HepG2 (cell line): ENCODE measurements at regions not wholly inside any gene's neighbourhood (a gene's known extent, or its start where the extent isn't known, plus 50 kb on each side); places are given as distances from the start of the nearest gene placed in this dataset.

Source experiments
- ATAC-seq: fragments of 200-7000 bp; cut with Tn5 transposase; 3 replicates; pipeline ENCODE4 v1.9.1; 2020; ENCODE audit warnings: mild to moderate bottlenecking, moderate library complexity
- BruUV-seq: library from RNA; stranded (reverse); fragments of 400-500 nt; replicated peaks from 2 replicates; lab custom pipeline; 2021; lab: Mats Ljungman, UMichigan
- CTCF ChIA-PET: fragments of 300-600 bp; formaldehyde crosslinking; extraction: SDS; loops from one replicate; lab custom pipeline; 2021; ENCODE audit warnings: low total read pairs, inconsistent platforms, low intra/inter-chr PET ratio; lab: Yijun Ruan, JAX
- POLR2A ChIA-PET: fragments of 350-600 bp; sonication (Branson Sonifier 250); formaldehyde crosslinking; loops from one replicate; lab custom pipeline; 2020; ENCODE audit warnings: antibody characterized with exemption, inconsistent platforms; lab: Yijun Ruan, JAX
- DNase-seq: peaks from one replicate; pipeline ENCODE4 v3.0.0-alpha.2; 2015; ENCODE audit warnings: low spot score
- FAIRE-seq: peaks from 3 replicates; lab custom pipeline; 2011; peaks lifted over from hg19 to GRCh38; lab: Jason Lieb, UNC
- H2AFZ ChIP-seq: one replicate; pipeline ENCODE4 v1.6.1; 2011; ENCODE audit warnings: low read length, inconsistent platforms
- H3K27ac ChIP-seq: fragments of 300-600 bp; 3 replicates; pipeline ENCODE4 v1.8.0; 2011; ENCODE audit warnings: mixed run types, mild to moderate bottlenecking, mixed read lengths, low read length, inconsistent platforms; ENCODE audit not compliant: insufficient read depth; ENCODE audit errors: extremely low read length
- H3K27me3 ChIP-seq, 2 experiments: fragments of 200-600 bp in 1 of 2; 2 replicates in 1 of 2; 3 replicates in 1 of 2; pipeline versions ENCODE4 v1.6.0 to v1.8.0; 2011; ENCODE audit warnings: low read length in 2 of 2, mild to moderate bottlenecking in 2 of 2, moderate library complexity in 2 of 2, inconsistent platforms in 1 of 2; ENCODE audit not compliant: insufficient read depth in 2 of 2, control insufficient read depth in 1 of 2
- H3K36me3 ChIP-seq, 2 experiments: fragments of 200-600 bp in 1 of 2; replicated peaks in 1 of 2; 2 replicates in 1 of 2; 3 replicates in 1 of 2; pipeline versions ENCODE4 v1.5.1 to v1.8.0; 2011; ENCODE audit warnings: low read length in 2 of 2, inconsistent platforms in 1 of 2; ENCODE audit not compliant: insufficient read depth in 2 of 2, control insufficient read depth in 1 of 2
- H3K4me1 ChIP-seq: 2 replicates; pipeline ENCODE4 v1.5.1; 2012; ENCODE audit warnings: low read length, inconsistent platforms; ENCODE audit not compliant: insufficient read depth
- H3K4me2 ChIP-seq: 2 replicates; pipeline ENCODE4 v1.6.0; 2011; ENCODE audit warnings: low read depth, low read length, inconsistent platforms
- H3K4me3 ChIP-seq, 3 experiments: fragments of 200-600 bp in 1 of 3; sonication (generic), shearing (Covaris generic) in 1 of 3; replicated peaks in 1 of 3; 2 replicates each; pipeline ENCODE4 v1.5.1; 2011 to 2016; ENCODE audit warnings: low read length in 3 of 3, inconsistent platforms in 2 of 3, low read depth in 2 of 3, mild to moderate bottlenecking in 2 of 3, control low read depth in 1 of 3, mixed read lengths in 1 of 3; ENCODE audit not compliant: insufficient read depth in 1 of 3
- H3K79me2 ChIP-seq: one replicate; pipeline ENCODE4 v1.6.1; 2011; ENCODE audit warnings: low read length, inconsistent platforms; ENCODE audit not compliant: insufficient read depth
- H3K9ac ChIP-seq: 2 replicates; pipeline ENCODE4 v1.6.0; 2011; ENCODE audit warnings: mild to moderate bottlenecking, low read depth, low read length, inconsistent platforms; ENCODE audit not compliant: insufficient read depth
- H3K9me3 ChIP-seq: 2 replicates; pipeline ENCODE4 v1.5.1; 2012; ENCODE audit warnings: mild to moderate bottlenecking, low read length
- H4K20me1 ChIP-seq: 2 replicates; pipeline ENCODE4 v1.6.0; 2011; ENCODE audit warnings: inconsistent platforms, mild to moderate bottlenecking, low read length, moderate library complexity; ENCODE audit not compliant: insufficient read depth
- KAT8 ChIP-seq: IDR thresholded peaks from 2 replicates; pipeline ENCODE4 v1.6.1; 2016; ENCODE audit warnings: missing genetic modification reagents, missing compliant biosample characterization
- NR2F2 ChIP-seq: IDR thresholded peaks from 2 replicates; pipeline ENCODE4 v1.6.1; 2012; ENCODE audit warnings: low read depth, inconsistent platforms, borderline replicate concordance
- ZNF335 ChIP-seq: sonication (generic); formaldehyde crosslinking; IDR thresholded peaks from 2 replicates; pipeline ENCODE4 v1.4.0; 2020; ENCODE audit warnings: missing genetic modification reagents
- WGBS: methylation state at CpG from one replicate; pipeline ENCODE4 v1.1.6; 2017; ENCODE audit warnings: low lambda C conversion rate; 5-methylcytosine and 5-hydroxymethylcytosine counted together
- in situ Hi-C: cut with HindIII; loops from 2 replicates; pipeline ENCODE4 v1.10.0; 2017; ENCODE audit warnings: low pct_unique_long_range_greater_than_20kb; ENCODE audit not compliant: extremely low pct_ligation_motif_present
- intact Hi-C: fragments of 100-400 bp; cut with micrococcal nuclease; formaldehyde crosslinking; loops from one replicate; pipeline ENCODE4 v1.10.0; 2022; ENCODE audit not compliant: unreplicated experiment
- TF ChIP-seq, protein P1 (sequence below): sonication (generic); formaldehyde crosslinking; IDR thresholded peaks from 2 replicates; pipeline ENCODE4 v1.4.0; 2020; ENCODE audit warnings: mild to moderate bottlenecking, missing genetic modification reagents
- TF ChIP-seq, protein P2 (sequence below): sonication (generic); formaldehyde crosslinking; IDR thresholded peaks from 2 replicates; pipeline ENCODE4 v1.4.0; 2020; ENCODE audit warnings: missing genetic modification reagents
- TF ChIP-seq, protein P3 (sequence below): sonication (generic); formaldehyde crosslinking; IDR thresholded peaks from 2 replicates; pipeline ENCODE4 v1.9.0; 2022; ENCODE audit warnings: missing genetic modification reagents, mild to moderate bottlenecking, borderline replicate concordance
- TF ChIP-seq, protein P4 (sequence below): sonication (generic); formaldehyde crosslinking; IDR thresholded peaks from 2 replicates; pipeline ENCODE4 v1.4.0; 2020; ENCODE audit warnings: missing genetic modification reagents

DNA sequence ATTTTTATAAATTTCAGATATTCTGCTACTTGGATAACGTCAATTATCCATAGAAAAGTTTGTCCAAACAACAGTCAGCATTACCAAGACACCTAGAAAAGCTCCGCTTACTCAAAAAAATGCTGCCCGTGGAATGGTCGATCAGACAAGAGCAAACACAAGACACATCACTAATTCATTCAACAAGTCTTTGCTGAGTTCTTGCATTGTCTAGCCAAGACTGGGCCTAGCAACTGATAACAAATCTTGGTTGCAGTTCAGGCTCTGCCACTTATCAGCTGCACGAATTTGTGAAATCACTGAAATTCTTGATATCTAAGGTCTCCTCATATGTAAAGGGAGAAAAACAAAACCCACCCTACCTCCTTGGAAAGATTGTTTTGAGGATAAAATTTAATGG, 168.3 kb downstream of the AKR1D1 start:
- CTCF ChIA-PET = no interaction called here
- no peak overlapping the region for H3K4me3 ChIP-seq
- H3K79me2 ChIP-seq = no peaks in the 10 kb centered on the region
- intact Hi-C loops (no loop called here), in situ Hi-C loops (no loop called here)
- TSS peak; percentile 63 for BruUV-seq
- POLR2A ChIA-PET = interaction anchor here (1.0 to 2.2 kb wide), 9 partner anchors 10 to 215 kb away, joined by 3 to 18 read pairs (median 5); partner anchors contain the start of gene TRIM24
- no peak for ATAC-seq
- TF ChIP-seq, protein P1, sequence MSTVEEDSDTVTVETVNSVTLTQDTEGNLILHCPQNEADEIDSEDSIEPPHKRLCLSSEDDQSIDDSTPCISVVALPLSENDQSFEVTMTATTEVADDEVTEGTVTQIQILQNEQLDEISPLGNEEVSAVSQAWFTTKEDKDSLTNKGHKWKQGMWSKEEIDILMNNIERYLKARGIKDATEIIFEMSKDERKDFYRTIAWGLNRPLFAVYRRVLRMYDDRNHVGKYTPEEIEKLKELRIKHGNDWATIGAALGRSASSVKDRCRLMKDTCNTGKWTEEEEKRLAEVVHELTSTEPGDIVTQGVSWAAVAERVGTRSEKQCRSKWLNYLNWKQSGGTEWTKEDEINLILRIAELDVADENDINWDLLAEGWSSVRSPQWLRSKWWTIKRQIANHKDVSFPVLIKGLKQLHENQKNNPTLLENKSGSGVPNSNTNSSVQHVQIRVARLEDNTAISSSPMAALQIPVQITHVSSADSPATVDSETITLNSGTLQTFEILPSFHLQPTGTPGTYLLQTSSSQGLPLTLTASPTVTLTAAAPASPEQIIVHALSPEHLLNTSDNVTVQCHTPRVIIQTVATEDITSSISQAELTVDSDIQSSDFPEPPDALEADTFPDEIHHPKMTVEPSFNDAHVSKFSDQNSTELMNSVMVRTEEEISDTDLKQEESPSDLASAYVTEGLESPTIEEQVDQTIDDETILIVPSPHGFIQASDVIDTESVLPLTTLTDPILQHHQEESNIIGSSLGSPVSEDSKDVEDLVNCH (CRISPR knock-in tag) = no peak
- peak overlapping the region; percentile 54; the same call in 1 of the 2 replicates for H3K4me2 ChIP-seq
- H3K4me1 ChIP-seq = peaks cover 54% of the 10 kb centered on the region
- WGBS = 86% methylated on average over 5 of the region's 5 CpGs
- H3K9me3 ChIP-seq = peaks cover 18% of the 10 kb centered on the region
- no peak for FAIRE-seq
- DNase-seq = no peak
- no peak overlapping the region for H2AFZ ChIP-seq
- no peaks in the 10 kb centered on the region for H3K36me3 ChIP-seq
- peak overlapping the region; percentile 58 for H3K9ac ChIP-seq
- no peaks in the 10 kb centered on the region for H4K20me1 ChIP-seq
- no peaks in the 10 kb centered on the region for H3K27me3 ChIP-seq
- peak overlapping the region; percentile 80 for H3K27ac ChIP-seq

DNA sequence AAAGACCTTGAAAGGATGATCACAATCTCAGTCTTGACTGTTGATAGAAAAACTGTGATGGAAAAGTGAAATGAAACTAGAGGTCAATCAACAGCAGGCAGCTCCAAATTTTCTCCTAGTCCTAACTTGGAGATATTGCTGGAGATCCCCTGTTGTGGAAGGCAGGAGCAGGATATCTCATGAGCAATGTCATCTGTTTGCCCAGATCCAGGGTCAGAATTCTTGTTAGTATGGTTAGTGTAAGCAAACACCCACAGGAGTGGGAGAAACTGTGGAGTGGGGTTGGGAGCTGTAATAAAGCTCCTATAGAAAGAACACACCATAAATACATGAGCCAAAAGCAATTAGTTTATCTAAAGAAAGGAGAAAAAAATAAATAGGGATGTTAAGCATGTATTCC, 169.0 kb downstream of the AKR1D1 start:
- Histone ChIP-seq H3K79me2 (no peaks in the 10 kb centered on the region), H3K36me3 (no peaks in the 10 kb centered on the region), H3K9ac (peak overlapping the region; percentile 58), H3K27me3 (no peaks in the 10 kb centered on the region), H3K4me3 (no peak overlapping the region; a peak in 1 of 6 replicates), H4K20me1 (no peaks in the 10 kb centered on the region), H3K4me1 (peaks cover 54% of the 10 kb centered on the region), H2AFZ (peak overlapping the region; percentile 57), H3K4me2 (peak overlapping the region; percentile 54), H3K27ac (peak overlapping the region; percentile 80), H3K9me3 (peaks cover 18% of the 10 kb centered on the region)
- CTCF ChIA-PET = no interaction called here
- ATAC-seq (peak; percentile 86), DNase-seq (peak; percentile 84), FAIRE-seq (peak; percentile 50)
- POLR2A ChIA-PET = interaction anchor here (0.6 to 2.2 kb wide), 13 partner anchors 11 to 215 kb away, joined by 3 to 18 read pairs (median 4); partner anchors contain the start of gene TRIM24
- intact Hi-C loops (no loop called here), in situ Hi-C loops (no loop called here)
- BruUV-seq = no TSS peak
- TF ChIP-seq, protein P2, sequence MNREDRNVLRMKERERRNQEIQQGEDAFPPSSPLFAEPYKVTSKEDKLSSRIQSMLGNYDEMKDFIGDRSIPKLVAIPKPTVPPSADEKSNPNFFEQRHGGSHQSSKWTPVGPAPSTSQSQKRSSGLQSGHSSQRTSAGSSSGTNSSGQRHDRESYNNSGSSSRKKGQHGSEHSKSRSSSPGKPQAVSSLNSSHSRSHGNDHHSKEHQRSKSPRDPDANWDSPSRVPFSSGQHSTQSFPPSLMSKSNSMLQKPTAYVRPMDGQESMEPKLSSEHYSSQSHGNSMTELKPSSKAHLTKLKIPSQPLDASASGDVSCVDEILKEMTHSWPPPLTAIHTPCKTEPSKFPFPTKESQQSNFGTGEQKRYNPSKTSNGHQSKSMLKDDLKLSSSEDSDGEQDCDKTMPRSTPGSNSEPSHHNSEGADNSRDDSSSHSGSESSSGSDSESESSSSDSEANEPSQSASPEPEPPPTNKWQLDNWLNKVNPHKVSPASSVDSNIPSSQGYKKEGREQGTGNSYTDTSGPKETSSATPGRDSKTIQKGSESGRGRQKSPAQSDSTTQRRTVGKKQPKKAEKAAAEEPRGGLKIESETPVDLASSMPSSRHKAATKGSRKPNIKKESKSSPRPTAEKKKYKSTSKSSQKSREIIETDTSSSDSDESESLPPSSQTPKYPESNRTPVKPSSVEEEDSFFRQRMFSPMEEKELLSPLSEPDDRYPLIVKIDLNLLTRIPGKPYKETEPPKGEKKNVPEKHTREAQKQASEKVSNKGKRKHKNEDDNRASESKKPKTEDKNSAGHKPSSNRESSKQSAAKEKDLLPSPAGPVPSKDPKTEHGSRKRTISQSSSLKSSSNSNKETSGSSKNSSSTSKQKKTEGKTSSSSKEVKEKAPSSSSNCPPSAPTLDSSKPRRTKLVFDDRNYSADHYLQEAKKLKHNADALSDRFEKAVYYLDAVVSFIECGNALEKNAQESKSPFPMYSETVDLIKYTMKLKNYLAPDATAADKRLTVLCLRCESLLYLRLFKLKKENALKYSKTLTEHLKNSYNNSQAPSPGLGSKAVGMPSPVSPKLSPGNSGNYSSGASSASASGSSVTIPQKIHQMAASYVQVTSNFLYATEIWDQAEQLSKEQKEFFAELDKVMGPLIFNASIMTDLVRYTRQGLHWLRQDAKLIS (CRISPR knock-in tag) = 0 out of 2 replicates have a peak, but pooled peaks have one; percentile 16
- TF ChIP-seq KAT8 (CRISPR knock-in tag) = peak; percentile 15; the same call in 1 of the 2 replicates
- 0 out of 2 replicates have a peak, but pooled peaks have one; percentile 5 for TF ChIP-seq ZNF335
- TF ChIP-seq NR2F2 = 0 out of 2 replicates have a peak, but pooled peaks have one; percentile 9
- TF ChIP-seq, protein P3, sequence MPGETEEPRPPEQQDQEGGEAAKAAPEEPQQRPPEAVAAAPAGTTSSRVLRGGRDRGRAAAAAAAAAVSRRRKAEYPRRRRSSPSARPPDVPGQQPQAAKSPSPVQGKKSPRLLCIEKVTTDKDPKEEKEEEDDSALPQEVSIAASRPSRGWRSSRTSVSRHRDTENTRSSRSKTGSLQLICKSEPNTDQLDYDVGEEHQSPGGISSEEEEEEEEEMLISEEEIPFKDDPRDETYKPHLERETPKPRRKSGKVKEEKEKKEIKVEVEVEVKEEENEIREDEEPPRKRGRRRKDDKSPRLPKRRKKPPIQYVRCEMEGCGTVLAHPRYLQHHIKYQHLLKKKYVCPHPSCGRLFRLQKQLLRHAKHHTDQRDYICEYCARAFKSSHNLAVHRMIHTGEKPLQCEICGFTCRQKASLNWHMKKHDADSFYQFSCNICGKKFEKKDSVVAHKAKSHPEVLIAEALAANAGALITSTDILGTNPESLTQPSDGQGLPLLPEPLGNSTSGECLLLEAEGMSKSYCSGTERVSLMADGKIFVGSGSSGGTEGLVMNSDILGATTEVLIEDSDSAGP (CRISPR knock-in tag) = no peak
- TF ChIP-seq, protein P4, sequence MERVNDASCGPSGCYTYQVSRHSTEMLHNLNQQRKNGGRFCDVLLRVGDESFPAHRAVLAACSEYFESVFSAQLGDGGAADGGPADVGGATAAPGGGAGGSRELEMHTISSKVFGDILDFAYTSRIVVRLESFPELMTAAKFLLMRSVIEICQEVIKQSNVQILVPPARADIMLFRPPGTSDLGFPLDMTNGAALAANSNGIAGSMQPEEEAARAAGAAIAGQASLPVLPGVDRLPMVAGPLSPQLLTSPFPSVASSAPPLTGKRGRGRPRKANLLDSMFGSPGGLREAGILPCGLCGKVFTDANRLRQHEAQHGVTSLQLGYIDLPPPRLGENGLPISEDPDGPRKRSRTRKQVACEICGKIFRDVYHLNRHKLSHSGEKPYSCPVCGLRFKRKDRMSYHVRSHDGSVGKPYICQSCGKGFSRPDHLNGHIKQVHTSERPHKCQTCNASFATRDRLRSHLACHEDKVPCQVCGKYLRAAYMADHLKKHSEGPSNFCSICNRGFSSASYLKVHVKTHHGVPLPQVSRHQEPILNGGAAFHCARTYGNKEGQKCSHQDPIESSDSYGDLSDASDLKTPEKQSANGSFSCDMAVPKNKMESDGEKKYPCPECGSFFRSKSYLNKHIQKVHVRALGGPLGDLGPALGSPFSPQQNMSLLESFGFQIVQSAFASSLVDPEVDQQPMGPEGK (CRISPR knock-in tag) = no peak
